MCF 10A (cell line): ENCODE measurements at regions not wholly inside any gene's neighbourhood (a gene's known extent, or its start where the extent isn't known, plus 50 kb on each side); places are given as distances from the start of the nearest gene placed in this dataset.
A peak's percentile ranks its signal among the peaks of the same experiment; 100 is the strongest.
"Not testable (repeated sequence)": the region's sequence is repeated elsewhere in the genome, so short reads cannot be mapped to it uniquely, and the experiment has no call there.

Experiments used
- BruUV-seq: library from RNA; stranded (reverse); fragments of 400-500 nt; replicated peaks from 2 replicates; lab custom pipeline; 2021; lab: Mats Ljungman, UMichigan
- CTCF ChIA-PET: fragments of 300-600 bp; sonication (Branson Sonifier 250); formaldehyde crosslinking; extraction: SDS; loops from one replicate; lab custom pipeline; 2021; ENCODE audit warnings: antibody characterized with exemption, inconsistent platforms; lab: Yijun Ruan, JAX
- POLR2A ChIA-PET: fragments of 300-600, 350-650 bp; sonication (Branson Sonifier 250); formaldehyde crosslinking; extraction: SDS; loops from one replicate; lab custom pipeline; 2020; ENCODE audit warnings: antibody characterized with exemption, inconsistent platforms; lab: Yijun Ruan, JAX
- DNase-seq: peaks from one replicate; pipeline ENCODE4 v3.0.0-alpha.2; 2018; ENCODE audit not compliant: unreplicated experiment
- H3K27ac Mint-ChIP-seq: one replicate; pipeline ENCODE4 v1.8.0; 2022; ENCODE audit warnings: mild to moderate bottlenecking, low read depth, mixed read lengths; ENCODE audit not compliant: unreplicated experiment
- H3K27me3 Mint-ChIP-seq: one replicate; pipeline ENCODE4 v1.8.0; 2022; ENCODE audit warnings: mixed read lengths; ENCODE audit not compliant: insufficient read depth, unreplicated experiment
- H3K36me3 Mint-ChIP-seq: one replicate; pipeline ENCODE4 v1.8.0; 2022; ENCODE audit warnings: mild to moderate bottlenecking, moderate library complexity, mixed read lengths; ENCODE audit not compliant: insufficient read depth, unreplicated experiment
- H3K4me1 Mint-ChIP-seq: one replicate; pipeline ENCODE4 v1.8.0; 2022; ENCODE audit warnings: mixed read lengths; ENCODE audit not compliant: insufficient read depth, unreplicated experiment
- H3K4me3 Mint-ChIP-seq: one replicate; pipeline ENCODE4 v1.8.0; 2022; ENCODE audit warnings: mild to moderate bottlenecking, moderate library complexity, mixed read lengths; ENCODE audit not compliant: unreplicated experiment
- H3K9me3 Mint-ChIP-seq: one replicate; pipeline ENCODE4 v1.8.0; 2022; ENCODE audit warnings: mixed read lengths; ENCODE audit not compliant: unreplicated experiment
- intact Hi-C: fragments of 100-400 bp; cut with micrococcal nuclease; formaldehyde crosslinking; loops from 2 replicates; pipeline ENCODE4 v1.14.1; 2022
- TF ChIP-seq, protein P1 (sequence below): fragments of 200-600 bp; IDR thresholded peaks from one replicate; pipeline ENCODE4 v1.8.0; 2022; ENCODE audit warnings: antibody characterized with exemption, mild to moderate bottlenecking; ENCODE audit not compliant: unreplicated experiment

DNA sequence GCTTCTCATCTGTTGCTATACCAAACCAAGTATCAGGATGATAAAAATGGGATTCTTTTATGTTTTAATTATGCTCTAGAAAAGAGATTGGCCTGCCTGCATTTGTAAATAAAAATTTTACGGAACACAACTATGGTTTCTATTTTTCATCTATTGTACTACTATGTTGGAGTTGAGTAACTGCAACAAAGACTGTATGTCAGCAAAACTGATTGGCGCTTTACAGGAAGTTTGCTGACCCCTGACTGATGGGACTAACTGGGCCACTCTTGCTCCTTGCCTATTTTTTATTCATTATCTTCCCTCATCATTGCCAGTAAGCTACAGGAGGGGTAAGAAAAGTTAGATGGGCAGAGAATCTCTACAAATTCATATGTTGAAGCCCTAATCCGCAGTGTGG is 242.3 kb downstream of the FSIP2 start:
- BruUV-seq: no TSS peak
- TF ChIP-seq, protein P1, sequence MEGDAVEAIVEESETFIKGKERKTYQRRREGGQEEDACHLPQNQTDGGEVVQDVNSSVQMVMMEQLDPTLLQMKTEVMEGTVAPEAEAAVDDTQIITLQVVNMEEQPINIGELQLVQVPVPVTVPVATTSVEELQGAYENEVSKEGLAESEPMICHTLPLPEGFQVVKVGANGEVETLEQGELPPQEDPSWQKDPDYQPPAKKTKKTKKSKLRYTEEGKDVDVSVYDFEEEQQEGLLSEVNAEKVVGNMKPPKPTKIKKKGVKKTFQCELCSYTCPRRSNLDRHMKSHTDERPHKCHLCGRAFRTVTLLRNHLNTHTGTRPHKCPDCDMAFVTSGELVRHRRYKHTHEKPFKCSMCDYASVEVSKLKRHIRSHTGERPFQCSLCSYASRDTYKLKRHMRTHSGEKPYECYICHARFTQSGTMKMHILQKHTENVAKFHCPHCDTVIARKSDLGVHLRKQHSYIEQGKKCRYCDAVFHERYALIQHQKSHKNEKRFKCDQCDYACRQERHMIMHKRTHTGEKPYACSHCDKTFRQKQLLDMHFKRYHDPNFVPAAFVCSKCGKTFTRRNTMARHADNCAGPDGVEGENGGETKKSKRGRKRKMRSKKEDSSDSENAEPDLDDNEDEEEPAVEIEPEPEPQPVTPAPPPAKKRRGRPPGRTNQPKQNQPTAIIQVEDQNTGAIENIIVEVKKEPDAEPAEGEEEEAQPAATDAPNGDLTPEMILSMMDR: no peak
- H3K9me3 Mint-ChIP-seq: no peaks in the 10 kb centered on the region
- no peak overlapping the region for H3K4me3 Mint-ChIP-seq
- ChIA-PET CTCF (interaction anchor here (2.4 kb wide), 1 partner anchor 277 kb away, joined by 8 read pairs; no protein-coding TSS in a partner anchor), POLR2A (interaction anchor here (1.0 kb wide), 1 partner anchor 11 kb away, joined by 3 read pairs; no protein-coding TSS in a partner anchor)
- no peaks in the 10 kb centered on the region for H3K27me3 Mint-ChIP-seq
- peak overlapping the region; percentile 55 for H3K27ac Mint-ChIP-seq
- no peak for DNase-seq
- no peaks in the 10 kb centered on the region for H3K36me3 Mint-ChIP-seq
- intact Hi-C loops: no loop called here
- H3K4me1 Mint-ChIP-seq: peaks cover 21% of the 10 kb centered on the region

DNA sequence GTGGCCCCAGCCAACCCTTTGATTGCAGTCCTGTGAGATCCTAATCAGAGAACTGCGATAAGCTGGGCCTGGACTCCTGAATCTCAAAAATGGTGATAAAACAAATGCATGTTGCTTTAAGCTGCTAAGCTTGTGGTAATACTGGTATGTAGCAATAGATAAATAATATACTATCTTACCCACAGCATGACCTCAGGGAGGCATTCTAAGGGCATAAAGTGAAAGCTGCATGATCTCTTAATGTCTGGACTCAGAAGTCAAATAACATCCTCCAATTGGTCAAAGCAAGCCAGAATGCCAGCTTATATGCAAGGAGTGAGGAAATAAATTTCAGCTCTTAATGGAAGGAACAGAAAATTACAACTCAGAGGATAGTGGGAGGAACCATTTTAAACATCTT is 246.1 kb downstream of the FSIP2 start:
- H3K36me3 Mint-ChIP-seq: peaks cover 6% of the 10 kb centered on the region
- peaks cover 10% of the 10 kb centered on the region for H3K4me1 Mint-ChIP-seq
- intact Hi-C loops: no loop called here
- H3K9me3 Mint-ChIP-seq: no peaks in the 10 kb centered on the region
- no peaks in the 10 kb centered on the region for H3K27me3 Mint-ChIP-seq
- peak; percentile 25 for DNase-seq
- POLR2A ChIA-PET: no interaction called here
- TF ChIP-seq, protein P1: no peak
- no TSS peak for BruUV-seq
- peak overlapping the region; percentile 20 for H3K27ac Mint-ChIP-seq
- no peak overlapping the region for H3K4me3 Mint-ChIP-seq
- CTCF ChIA-PET: no interaction called here

DNA sequence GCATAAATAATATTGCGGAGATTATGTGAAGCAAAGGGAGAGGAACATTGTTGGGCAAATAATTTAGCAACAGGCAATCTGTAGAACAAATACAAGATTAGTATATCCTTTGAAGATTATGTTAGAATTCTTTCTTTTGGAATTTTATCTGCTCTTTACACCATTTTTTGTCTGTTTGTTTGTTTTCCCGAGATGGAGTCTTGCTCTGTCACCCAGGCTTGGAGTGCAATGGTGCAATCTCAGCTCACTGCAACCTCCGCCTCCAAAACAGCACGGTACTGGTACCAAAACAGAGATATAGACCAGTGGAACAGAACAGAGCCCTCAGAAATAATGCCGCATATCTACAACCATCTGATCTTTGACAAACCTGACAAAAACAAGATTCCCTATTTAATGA is 250.3 kb downstream of the FSIP2 start:
- H3K4me3 Mint-ChIP-seq, H3K27ac Mint-ChIP-seq, BruUV-seq, CTCF ChIA-PET, H3K27me3 Mint-ChIP-seq, POLR2A ChIA-PET, intact Hi-C loops, H3K9me3 Mint-ChIP-seq, DNase-seq, H3K36me3 Mint-ChIP-seq, H3K4me1 Mint-ChIP-seq: not testable (repeated sequence)

DNA sequence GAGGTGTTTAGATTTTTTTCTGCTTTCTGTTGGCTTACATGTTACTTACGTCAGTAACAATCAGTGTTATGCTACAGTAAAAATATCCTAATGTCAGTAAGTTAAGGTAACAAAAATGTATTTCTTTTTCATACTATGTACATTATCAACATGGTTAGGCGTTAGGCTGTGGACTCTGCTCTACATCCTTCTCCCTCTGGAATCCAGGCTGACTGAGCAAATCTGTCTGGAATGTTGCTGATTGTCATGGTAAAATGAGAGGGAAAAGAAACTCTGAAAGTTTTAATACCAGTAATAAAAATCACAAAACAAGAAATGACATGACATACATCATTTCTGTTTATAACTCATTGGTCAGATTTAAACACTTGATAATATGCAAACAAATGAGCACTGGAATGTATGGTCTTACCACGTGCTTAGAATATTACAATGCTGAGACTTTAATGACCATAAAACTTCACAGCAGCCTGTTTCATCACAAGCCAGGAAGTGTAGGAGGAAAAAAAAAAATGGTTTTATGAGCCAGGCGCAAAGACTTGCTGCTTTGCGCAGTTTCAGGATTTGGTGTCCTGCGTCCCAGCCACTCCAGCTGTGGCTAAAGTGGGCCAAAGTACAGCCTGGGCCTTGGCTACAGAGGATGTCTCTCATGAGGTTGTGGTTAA is 252.4 kb downstream of the FSIP2 start:
- no peak overlapping the region for H3K27ac Mint-ChIP-seq
- TF ChIP-seq, protein P1: no peak

More for the DNA sequence above, 252.4 kb downstream of the FSIP2 start:
- no TSS peak for BruUV-seq
- Mint-ChIP-seq H3K36me3 (peaks cover 6% of the 10 kb centered on the region), H3K9me3 (no peaks in the 10 kb centered on the region), H3K27me3 (no peaks in the 10 kb centered on the region), H3K4me1 (no peaks in the 10 kb centered on the region), H3K4me3 (no peak overlapping the region)
- intact Hi-C loops: no loop called here
- POLR2A ChIA-PET: no interaction called here
- CTCF ChIA-PET: no interaction called here
- no peak for DNase-seq
